HEK293 (cell line): ENCODE measurements at regions not wholly inside any gene's neighbourhood (a gene's known extent, or its start where the extent isn't known, plus 50 kb on each side); places are given as distances from the start of the nearest gene placed in this dataset.

ENCODE experiments used
- GLI4 ChIP-seq: fragments of 450-650 bp; formaldehyde crosslinking; IDR thresholded peaks from 2 replicates; pipeline ENCODE4 v1.5.1; 2016; ENCODE audit warnings: missing biosample characterization, missing genetic modification characterization
- GLIS2 ChIP-seq: fragments of 450-650 bp; formaldehyde crosslinking; IDR thresholded peaks from 2 replicates; pipeline ENCODE4 v1.5.1; 2016; ENCODE audit warnings: missing biosample characterization, missing genetic modification characterization
- IKZF3 ChIP-seq: fragments of 450-650 bp; IDR thresholded peaks from 2 replicates; pipeline ENCODE4 v1.5.0; 2018; ENCODE audit warnings: missing biosample characterization, mild to moderate bottlenecking, missing genetic modification characterization, moderate library complexity
- KLF16 ChIP-seq: fragments of 450-650 bp; formaldehyde crosslinking; IDR thresholded peaks from 2 replicates; pipeline ENCODE4 v1.5.1; 2017; ENCODE audit warnings: missing biosample characterization, missing genetic modification characterization
- KLF8 ChIP-seq: fragments of 450-650 bp; formaldehyde crosslinking; IDR thresholded peaks from 2 replicates; pipeline ENCODE4 v1.5.1; 2016; ENCODE audit warnings: missing biosample characterization, missing genetic modification characterization
- OVOL3 ChIP-seq: fragments of 450-650 bp; formaldehyde crosslinking; IDR thresholded peaks from 2 replicates; pipeline ENCODE4 v1.5.1; 2016; ENCODE audit warnings: missing biosample characterization, missing genetic modification characterization
- TRIM28 ChIP-seq: IDR thresholded peaks from 2 replicates; pipeline ENCODE4 v1.6.1; 2011; ENCODE audit warnings: low read length, control low read depth, borderline replicate concordance
- WT1 ChIP-seq: fragments of 450-650 bp; formaldehyde crosslinking; IDR thresholded peaks from 2 replicates; pipeline ENCODE4 v1.5.1; 2016; ENCODE audit warnings: missing biosample characterization, missing genetic modification characterization
- ZBTB17 ChIP-seq: fragments of 450-650 bp; formaldehyde crosslinking; IDR thresholded peaks from 2 replicates; pipeline ENCODE4 v1.5.1; 2016; ENCODE audit warnings: missing biosample characterization, missing genetic modification characterization
- ZFP41 ChIP-seq: fragments of 450-650 bp; formaldehyde crosslinking; IDR thresholded peaks from 2 replicates; pipeline ENCODE4 v1.5.1; 2016; ENCODE audit warnings: missing biosample characterization, missing genetic modification characterization, borderline replicate concordance
- ZNF426 ChIP-seq: fragments of 450-650 bp; formaldehyde crosslinking; IDR thresholded peaks from 2 replicates; pipeline ENCODE4 v1.5.1; 2017; ENCODE audit warnings: missing biosample characterization, missing genetic modification characterization, mild to moderate bottlenecking, inconsistent platforms, moderate library complexity
- ZNF610 ChIP-seq: fragments of 450-650 bp; formaldehyde crosslinking; IDR thresholded peaks from 2 replicates; pipeline ENCODE4 v1.5.1; 2016; ENCODE audit warnings: missing biosample characterization, missing genetic modification characterization, borderline replicate concordance
- ZNF660 ChIP-seq: fragments of 450-650 bp; IDR thresholded peaks from 2 replicates; pipeline ENCODE4 v1.5.1; 2018; ENCODE audit warnings: missing biosample characterization, mild to moderate bottlenecking, missing genetic modification characterization
- ZNF707 ChIP-seq: fragments of 450-650 bp; formaldehyde crosslinking; IDR thresholded peaks from 2 replicates; pipeline ENCODE4 v1.5.1; 2016; ENCODE audit warnings: missing biosample characterization, missing genetic modification characterization
- ZNF747 ChIP-seq: fragments of 450-650 bp; formaldehyde crosslinking; IDR thresholded peaks from 2 replicates; pipeline ENCODE4 v1.5.1; 2016; ENCODE audit warnings: missing biosample characterization, missing genetic modification characterization
- TF ChIP-seq, protein P1 (sequence below): fragments of 450-650 bp; formaldehyde crosslinking; IDR thresholded peaks from 2 replicates; pipeline ENCODE4 v1.5.1; 2016; ENCODE audit warnings: missing biosample characterization, missing genetic modification characterization
- TF ChIP-seq, protein P2 (sequence below): fragments of 450-650 bp; formaldehyde crosslinking; IDR thresholded peaks from 2 replicates; pipeline ENCODE4 v1.5.1; 2016; ENCODE audit warnings: missing biosample characterization, missing genetic modification characterization
- TF ChIP-seq, protein P3 (sequence below): fragments of 450-650 bp; formaldehyde crosslinking; IDR thresholded peaks from 2 replicates; pipeline ENCODE4 v1.5.1; 2016; ENCODE audit warnings: missing biosample characterization, missing genetic modification characterization
- TF ChIP-seq, protein P4 (sequence below): fragments of 450-650 bp; formaldehyde crosslinking; IDR thresholded peaks from 2 replicates; pipeline ENCODE4 v1.5.1; 2017; ENCODE audit warnings: missing biosample characterization, missing genetic modification characterization

DNA sequence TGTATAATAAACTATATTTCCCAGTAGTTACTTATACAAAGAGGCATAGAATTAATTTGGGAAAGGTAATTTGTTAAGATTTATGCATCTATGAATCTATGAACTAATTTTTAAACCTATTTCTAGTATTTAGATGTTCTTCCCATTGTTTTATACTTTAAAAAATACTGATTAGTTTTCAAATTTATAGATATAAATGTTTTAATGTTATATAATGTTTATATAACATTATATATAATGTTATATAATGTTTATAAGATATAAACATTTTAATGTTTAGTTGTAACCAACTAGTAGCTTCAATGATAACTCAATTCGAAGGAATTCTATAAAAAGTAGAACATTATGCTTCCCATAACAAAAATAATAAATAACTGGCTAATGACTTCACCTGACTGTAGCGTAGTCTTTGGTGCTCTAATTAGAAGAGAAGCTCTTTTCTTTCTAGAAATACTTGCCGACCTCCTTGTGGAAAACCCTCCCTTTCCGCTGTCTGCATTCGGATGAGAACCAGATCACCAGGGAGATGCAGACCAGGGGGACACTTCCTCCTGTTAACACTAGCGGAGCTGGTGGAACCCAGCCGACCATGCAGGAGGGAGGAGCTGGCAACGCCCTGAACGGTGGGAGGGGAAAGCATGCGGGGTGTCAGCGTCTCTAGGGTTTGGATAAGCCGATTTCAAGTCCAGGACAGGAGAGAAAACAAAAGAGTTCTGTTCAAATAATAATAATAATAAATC, 158.4 kb downstream of the OR2B2 start (continued):
- TF ChIP-seq, protein P1, sequence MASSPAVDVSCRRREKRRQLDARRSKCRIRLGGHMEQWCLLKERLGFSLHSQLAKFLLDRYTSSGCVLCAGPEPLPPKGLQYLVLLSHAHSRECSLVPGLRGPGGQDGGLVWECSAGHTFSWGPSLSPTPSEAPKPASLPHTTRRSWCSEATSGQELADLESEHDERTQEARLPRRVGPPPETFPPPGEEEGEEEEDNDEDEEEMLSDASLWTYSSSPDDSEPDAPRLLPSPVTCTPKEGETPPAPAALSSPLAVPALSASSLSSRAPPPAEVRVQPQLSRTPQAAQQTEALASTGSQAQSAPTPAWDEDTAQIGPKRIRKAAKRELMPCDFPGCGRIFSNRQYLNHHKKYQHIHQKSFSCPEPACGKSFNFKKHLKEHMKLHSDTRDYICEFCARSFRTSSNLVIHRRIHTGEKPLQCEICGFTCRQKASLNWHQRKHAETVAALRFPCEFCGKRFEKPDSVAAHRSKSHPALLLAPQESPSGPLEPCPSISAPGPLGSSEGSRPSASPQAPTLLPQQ (tag by site-specific recombination), result no peak
- TF ChIP-seq ZNF707 (tag by site-specific recombination) (no peak), KLF8 (tag by site-specific recombination) (peak; percentile 47), ZNF660 (tag by site-specific recombination) (peak; percentile 73; the same call in 1 of the 2 replicates), ZBTB17 (tag by site-specific recombination) (peak; percentile 86), GLI4 (tag by site-specific recombination) (no peak), WT1 (tag by site-specific recombination) (peak; percentile 76), KLF16 (tag by site-specific recombination) (no peak), IKZF3 (tag by site-specific recombination) (peak; percentile 69), ZFP41 (tag by site-specific recombination) (no peak), ZNF747 (tag by site-specific recombination) (no peak), TRIM28 (no peak), GLIS2 (tag by site-specific recombination) (peak; percentile 80), OVOL3 (no peak), ZNF426 (tag by site-specific recombination) (no peak), ZNF610 (tag by site-specific recombination) (no peak)
- TF ChIP-seq, protein P2, sequence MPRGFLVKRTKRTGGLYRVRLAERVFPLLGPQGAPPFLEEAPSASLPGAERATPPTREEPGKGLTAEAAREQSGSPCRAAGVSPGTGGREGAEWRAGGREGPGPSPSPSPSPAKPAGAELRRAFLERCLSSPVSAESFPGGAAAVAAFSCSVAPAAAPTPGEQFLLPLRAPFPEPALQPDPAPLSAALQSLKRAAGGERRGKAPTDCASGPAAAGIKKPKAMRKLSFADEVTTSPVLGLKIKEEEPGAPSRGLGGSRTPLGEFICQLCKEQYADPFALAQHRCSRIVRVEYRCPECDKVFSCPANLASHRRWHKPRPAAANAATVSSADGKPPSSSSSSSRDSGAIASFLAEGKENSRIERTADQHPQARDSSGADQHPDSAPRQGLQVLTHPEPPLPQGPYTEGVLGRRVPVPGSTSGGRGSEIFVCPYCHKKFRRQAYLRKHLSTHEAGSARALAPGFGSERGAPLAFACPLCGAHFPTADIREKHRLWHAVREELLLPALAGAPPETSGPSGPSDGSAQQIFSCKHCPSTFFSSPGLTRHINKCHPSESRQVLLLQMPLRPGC, result no peak
- TF ChIP-seq, protein P3, sequence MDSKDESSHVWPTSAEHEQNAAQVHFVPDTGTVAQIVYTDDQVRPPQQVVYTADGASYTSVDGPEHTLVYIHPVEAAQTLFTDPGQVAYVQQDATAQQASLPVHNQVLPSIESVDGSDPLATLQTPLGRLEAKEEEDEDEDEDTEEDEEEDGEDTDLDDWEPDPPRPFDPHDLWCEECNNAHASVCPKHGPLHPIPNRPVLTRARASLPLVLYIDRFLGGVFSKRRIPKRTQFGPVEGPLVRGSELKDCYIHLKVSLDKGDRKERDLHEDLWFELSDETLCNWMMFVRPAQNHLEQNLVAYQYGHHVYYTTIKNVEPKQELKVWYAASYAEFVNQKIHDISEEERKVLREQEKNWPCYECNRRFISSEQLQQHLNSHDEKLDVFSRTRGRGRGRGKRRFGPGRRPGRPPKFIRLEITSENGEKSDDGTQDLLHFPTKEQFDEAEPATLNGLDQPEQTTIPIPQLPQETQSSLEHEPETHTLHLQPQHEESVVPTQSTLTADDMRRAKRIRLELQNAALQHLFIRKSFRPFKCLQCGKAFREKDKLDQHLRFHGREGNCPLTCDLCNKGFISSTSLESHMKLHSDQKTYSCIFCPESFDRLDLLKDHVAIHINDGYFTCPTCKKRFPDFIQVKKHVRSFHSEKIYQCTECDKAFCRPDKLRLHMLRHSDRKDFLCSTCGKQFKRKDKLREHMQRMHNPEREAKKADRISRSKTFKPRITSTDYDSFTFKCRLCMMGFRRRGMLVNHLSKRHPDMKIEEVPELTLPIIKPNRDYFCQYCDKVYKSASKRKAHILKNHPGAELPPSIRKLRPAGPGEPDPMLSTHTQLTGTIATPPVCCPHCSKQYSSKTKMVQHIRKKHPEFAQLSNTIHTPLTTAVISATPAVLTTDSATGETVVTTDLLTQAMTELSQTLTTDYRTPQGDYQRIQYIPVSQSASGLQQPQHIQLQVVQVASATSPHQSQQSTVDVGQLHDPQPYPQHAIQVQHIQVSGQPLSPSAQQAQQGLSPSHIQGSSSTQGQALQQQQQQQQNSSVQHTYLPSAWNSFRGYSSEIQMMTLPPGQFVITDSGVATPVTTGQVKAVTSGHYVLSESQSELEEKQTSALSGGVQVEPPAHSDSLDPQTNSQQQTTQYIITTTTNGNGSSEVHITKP (tag by site-specific recombination), result peak; percentile 79
- TF ChIP-seq, protein P4, sequence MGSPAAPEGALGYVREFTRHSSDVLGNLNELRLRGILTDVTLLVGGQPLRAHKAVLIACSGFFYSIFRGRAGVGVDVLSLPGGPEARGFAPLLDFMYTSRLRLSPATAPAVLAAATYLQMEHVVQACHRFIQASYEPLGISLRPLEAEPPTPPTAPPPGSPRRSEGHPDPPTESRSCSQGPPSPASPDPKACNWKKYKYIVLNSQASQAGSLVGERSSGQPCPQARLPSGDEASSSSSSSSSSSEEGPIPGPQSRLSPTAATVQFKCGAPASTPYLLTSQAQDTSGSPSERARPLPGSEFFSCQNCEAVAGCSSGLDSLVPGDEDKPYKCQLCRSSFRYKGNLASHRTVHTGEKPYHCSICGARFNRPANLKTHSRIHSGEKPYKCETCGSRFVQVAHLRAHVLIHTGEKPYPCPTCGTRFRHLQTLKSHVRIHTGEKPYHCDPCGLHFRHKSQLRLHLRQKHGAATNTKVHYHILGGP, result peak; percentile 33; the same call in 1 of the 2 replicates
